OCI-LY3 (cell line): ENCODE measurements at regions not wholly inside any gene's neighbourhood (a gene's known extent, or its start where the extent isn't known, plus 50 kb on each side); places are given as distances from the start of the nearest gene placed in this dataset.

Experiments used
- H2AFZ ChIP-seq: fragments of 200-600, 300-600 bp; shearing (Covaris generic); 2 replicates; pipeline ENCODE4 v1.6.0; 2014; ENCODE audit warnings: antibody characterized with exemption, low read depth, low read length
- H3K27ac ChIP-seq: fragments of 200-600, 300-600 bp; sonication (generic); 2 replicates; pipeline ENCODE4 v1.5.1; 2014; ENCODE audit warnings: mild to moderate bottlenecking, low read length, moderate library complexity, mixed read lengths
- H3K27me3 ChIP-seq: fragments of 200-600, 300-600 bp; sonication (generic); 2 replicates; pipeline ENCODE4 v1.6.1; 2014; ENCODE audit warnings: low read depth, low read length, mixed read lengths
- H3K36me3 ChIP-seq: fragments of 200-600, 300-600 bp; sonication (generic); replicated peaks from 2 replicates; pipeline ENCODE3; 2014; ENCODE audit warnings: low read depth, low read length, mixed read lengths
- H3K4me1 ChIP-seq: fragments of 300-600, 200-600 bp; sonication (generic); 2 replicates; pipeline ENCODE4 v1.6.1; 2014; ENCODE audit warnings: low read length, mixed read lengths
- H3K4me2 ChIP-seq: fragments of 200-600, 300-600 bp; sonication (generic); 2 replicates; pipeline ENCODE4 v1.6.1; 2014; ENCODE audit warnings: low read length, mixed read lengths
- H3K4me3 ChIP-seq: fragments of 300-600, 200-600 bp; sonication (generic); 2 replicates; pipeline ENCODE4 v1.5.1; 2014; ENCODE audit warnings: antibody characterized with exemption, mild to moderate bottlenecking, low read length, moderate library complexity
- H3K79me2 ChIP-seq: fragments of 300-600, 200-600 bp; shearing (Covaris generic); 2 replicates; pipeline ENCODE4 v1.6.1; 2014; ENCODE audit warnings: mild to moderate bottlenecking, low read length, mixed read lengths
- H3K9ac ChIP-seq: fragments of 300-600, 200-600 bp; shearing (Covaris generic); 2 replicates; pipeline ENCODE4 v1.6.0; 2014; ENCODE audit warnings: mild to moderate bottlenecking, low read length, moderate library complexity
- H3K9me3 ChIP-seq: fragments of 200-600, 300-600 bp; shearing (Covaris generic); 2 replicates; pipeline ENCODE4 v1.6.1; 2014; ENCODE audit warnings: low read length, mixed read lengths; ENCODE audit not compliant: insufficient read depth
- H4K20me1 ChIP-seq: fragments of 200-600, 300-600 bp; sonication (generic); 2 replicates; pipeline ENCODE4 v1.6.1; 2016; ENCODE audit warnings: low read length, mixed read lengths; ENCODE audit not compliant: insufficient read depth
- CTCF ChIP-seq: fragments of 200-600, 300-600 bp; sonication (generic); IDR thresholded peaks from 2 replicates; pipeline ENCODE4 v1.5.1; 2014; ENCODE audit warnings: antibody characterized with exemption, low read length, low read depth
- EZH2phosphoT487 ChIP-seq: fragments of 200-600 bp; shearing (Covaris generic); IDR thresholded peaks from 2 replicates; pipeline ENCODE4 v1.6.1; 2018; ENCODE audit warnings: antibody characterized with exemption, mixed run types, low read depth

GRCh38 chr15:94122516-94122915 is 108.8 kb upstream of the MCTP2 start:
- no peak for TF ChIP-seq CTCF
- TF ChIP-seq EZH2phosphoT487, result no peak
- no peak overlapping the region for H3K27ac ChIP-seq
- no peak overlapping the region for H3K9ac ChIP-seq
- no peaks in the 10 kb centered on the region for H3K79me2 ChIP-seq
- no peak overlapping the region for H2AFZ ChIP-seq
- no peaks in the 10 kb centered on the region for H3K4me1 ChIP-seq
- 0 out of 2 replicates have a peak, but pooled peaks cover 3% of the 10 kb centered on the region for H4K20me1 ChIP-seq
- H3K9me3 ChIP-seq, result no peaks in the 10 kb centered on the region
- peaks cover 24% of the 10 kb centered on the region; the same call in 1 of the 2 replicates for H3K27me3 ChIP-seq
- no peak overlapping the region for H3K4me3 ChIP-seq
- no peaks in the 10 kb centered on the region for H3K36me3 ChIP-seq
- H3K4me2 ChIP-seq, result no peak overlapping the region

- TF ChIP-seq CTCF (peak; percentile 99), EZH2phosphoT487 (no peak)
- H3K9ac ChIP-seq, result no peak overlapping the region
- H3K36me3 ChIP-seq, result no peaks in the 10 kb centered on the region
- no peaks in the 10 kb centered on the region for H3K79me2 ChIP-seq
- H2AFZ ChIP-seq, result peak overlapping the region; percentile 67
- no peaks in the 10 kb centered on the region for H4K20me1 ChIP-seq
- H3K27ac ChIP-seq, result no peak overlapping the region
- H3K4me2 ChIP-seq, result no peak overlapping the region
- no peak overlapping the region for H3K4me3 ChIP-seq
- no peaks in the 10 kb centered on the region for H3K4me1 ChIP-seq
- no peaks in the 10 kb centered on the region for H3K9me3 ChIP-seq
- H3K27me3 ChIP-seq, result 0 out of 2 replicates have a peak, but pooled peaks cover 11% of the 10 kb centered on the region
Measured at GRCh38 chr15:94119923-94120775, 111.2 kb upstream of the MCTP2 start.

DNA sequence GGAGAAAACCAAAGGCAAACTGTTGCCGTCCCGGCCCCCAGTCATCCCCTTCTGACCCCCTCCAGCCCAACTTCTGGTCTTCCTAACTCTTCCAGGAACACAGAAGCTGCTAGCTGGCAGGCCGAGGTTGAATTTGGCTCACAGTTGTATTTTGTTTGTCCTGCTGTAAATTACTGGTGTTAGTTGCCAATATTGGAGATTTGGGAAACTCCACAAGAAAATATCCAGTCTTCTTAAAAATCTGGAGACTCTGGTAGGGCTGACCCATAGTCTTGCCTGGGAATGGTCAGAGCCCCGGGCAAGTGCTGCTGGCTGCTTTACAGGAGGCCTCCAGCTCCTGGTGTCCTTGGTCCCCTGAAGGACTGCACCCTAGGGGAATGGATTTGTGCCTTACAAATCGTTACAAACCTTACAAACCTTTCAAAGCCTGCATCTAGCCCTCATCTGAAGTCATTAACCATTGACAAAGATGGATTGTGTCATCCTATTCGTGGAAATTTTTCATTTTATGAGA is 112.0 kb upstream of the MCTP2 start:
- Histone ChIP-seq H3K4me3 (no peak overlapping the region), H3K9ac (no peak overlapping the region), H3K9me3 (no peaks in the 10 kb centered on the region), H4K20me1 (no peaks in the 10 kb centered on the region), H3K4me2 (no peak overlapping the region), H3K36me3 (no peaks in the 10 kb centered on the region), H3K27me3 (0 out of 2 replicates have a peak, but pooled peaks cover 6% of the 10 kb centered on the region), H3K27ac (no peak overlapping the region), H3K79me2 (no peaks in the 10 kb centered on the region), H3K4me1 (no peaks in the 10 kb centered on the region), H2AFZ (no peak overlapping the region; the same call in 1 of the 2 replicates)
- TF ChIP-seq CTCF (no peak), EZH2phosphoT487 (no peak)

- Histone ChIP-seq H3K79me2 (no peaks in the 10 kb centered on the region), H3K9me3 (no peaks in the 10 kb centered on the region), H3K27me3 (0 out of 2 replicates have a peak, but pooled peaks cover 13% of the 10 kb centered on the region), H3K4me3 (no peak overlapping the region), H3K9ac (no peak overlapping the region), H3K4me1 (no peaks in the 10 kb centered on the region), H3K4me2 (no peak overlapping the region), H2AFZ (no peak overlapping the region), H3K36me3 (no peaks in the 10 kb centered on the region), H4K20me1 (no peaks in the 10 kb centered on the region), H3K27ac (no peak overlapping the region)
- no peak for TF ChIP-seq CTCF
- no peak for TF ChIP-seq EZH2phosphoT487
Measured at GRCh38 chr15:94110476-94111130, 120.8 kb upstream of the MCTP2 start.
